ENCODE measurements at regions not wholly inside any gene's neighbourhood (a gene's known extent, or its start where the extent isn't known, plus 50 kb on each side); places are given as distances from the start of the nearest gene placed in this dataset.
"Not testable (repeated sequence)": the region's sequence is repeated elsewhere in the genome, so short reads cannot be mapped to it uniquely, and the experiment has no call there.

DNA sequence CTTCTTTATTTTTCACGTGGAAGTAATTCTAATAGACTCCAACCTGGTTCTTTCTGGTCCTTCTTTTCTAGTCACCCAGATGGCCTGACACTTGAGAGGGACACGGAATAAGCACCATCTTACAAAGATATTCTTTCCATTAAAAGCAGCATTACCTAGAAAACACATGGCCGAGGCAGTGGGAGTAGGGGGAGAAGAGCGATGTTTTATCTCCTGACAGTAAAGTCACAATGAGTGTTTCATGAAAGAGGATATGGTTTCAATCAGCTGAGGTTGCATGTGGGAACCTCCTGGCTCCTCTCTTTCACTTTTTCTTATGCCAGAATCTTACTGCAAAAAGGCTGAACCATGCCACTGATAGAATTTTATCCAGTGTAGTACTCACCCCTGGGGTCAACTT lies 288.8 kb upstream of the SPAG17 start:
- DNase-seq (ENCODE audit: low spot score), result no peak
- TF ChIP-seq, protein P1, sequence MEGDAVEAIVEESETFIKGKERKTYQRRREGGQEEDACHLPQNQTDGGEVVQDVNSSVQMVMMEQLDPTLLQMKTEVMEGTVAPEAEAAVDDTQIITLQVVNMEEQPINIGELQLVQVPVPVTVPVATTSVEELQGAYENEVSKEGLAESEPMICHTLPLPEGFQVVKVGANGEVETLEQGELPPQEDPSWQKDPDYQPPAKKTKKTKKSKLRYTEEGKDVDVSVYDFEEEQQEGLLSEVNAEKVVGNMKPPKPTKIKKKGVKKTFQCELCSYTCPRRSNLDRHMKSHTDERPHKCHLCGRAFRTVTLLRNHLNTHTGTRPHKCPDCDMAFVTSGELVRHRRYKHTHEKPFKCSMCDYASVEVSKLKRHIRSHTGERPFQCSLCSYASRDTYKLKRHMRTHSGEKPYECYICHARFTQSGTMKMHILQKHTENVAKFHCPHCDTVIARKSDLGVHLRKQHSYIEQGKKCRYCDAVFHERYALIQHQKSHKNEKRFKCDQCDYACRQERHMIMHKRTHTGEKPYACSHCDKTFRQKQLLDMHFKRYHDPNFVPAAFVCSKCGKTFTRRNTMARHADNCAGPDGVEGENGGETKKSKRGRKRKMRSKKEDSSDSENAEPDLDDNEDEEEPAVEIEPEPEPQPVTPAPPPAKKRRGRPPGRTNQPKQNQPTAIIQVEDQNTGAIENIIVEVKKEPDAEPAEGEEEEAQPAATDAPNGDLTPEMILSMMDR (IDR thresholded peaks at IDR 0.05; ENCODE audit: extremely low read depth, missing control alignments), result no peak

- DNase-seq (ENCODE audit: low spot score), result not testable (repeated sequence)
These were observed 279.4 kb upstream of the SPAG17 start for GRCh38 chr1:118464460-118464859.

DNA sequence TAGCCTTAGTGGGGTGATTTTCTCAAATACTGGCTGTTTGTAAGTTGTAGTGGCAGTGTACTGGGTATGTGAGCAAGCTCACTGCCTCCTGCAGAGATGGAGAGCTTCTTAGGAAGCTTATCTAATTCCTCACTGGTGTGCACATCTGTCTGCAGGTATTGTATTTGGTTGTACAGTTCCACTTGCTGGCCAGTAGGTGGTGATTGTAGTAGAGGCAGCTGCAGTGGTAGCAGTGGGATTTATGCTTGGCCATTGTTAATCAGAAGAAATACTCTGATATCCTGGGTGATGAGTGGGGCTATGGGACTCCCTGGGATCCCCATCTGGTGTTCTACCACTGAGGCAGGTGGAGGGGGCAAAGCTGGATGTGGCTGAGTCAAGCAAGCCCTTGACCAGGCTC lies 276.1 kb upstream of the SPAG17 start:
- DNase-seq (ENCODE audit: low spot score), result no peak
- TF ChIP-seq, protein P1 (IDR thresholded peaks at IDR 0.05; ENCODE audit: extremely low read depth, missing control alignments), result no peak

DNA sequence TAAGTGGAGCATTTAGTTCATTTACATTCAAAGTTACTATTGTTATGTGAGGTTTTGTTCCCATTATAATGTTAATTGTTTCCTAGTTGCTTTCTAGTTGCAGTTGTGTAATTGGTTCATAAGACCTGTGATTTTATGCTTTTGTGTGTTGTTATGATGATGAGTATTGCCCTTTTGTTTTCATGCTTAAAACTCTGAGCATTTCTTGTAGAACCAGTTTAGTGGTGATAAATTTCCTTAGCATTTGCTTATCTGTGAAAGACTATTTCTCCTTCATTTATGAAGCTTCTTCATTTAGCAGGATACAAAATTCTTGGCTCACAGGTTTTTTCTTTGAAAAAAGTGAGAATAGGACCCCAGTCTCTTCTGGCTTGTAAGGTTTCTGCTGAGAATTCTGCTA lies 274.8 kb upstream of the SPAG17 start:
- no peak for DNase-seq (ENCODE audit: low spot score)
- TF ChIP-seq, protein P1 (IDR thresholded peaks at IDR 0.05; ENCODE audit: extremely low read depth, missing control alignments), result no peak

- not testable (repeated sequence) for DNase-seq (ENCODE audit: low spot score)
These were observed 268.8 kb upstream of the SPAG17 start for GRCh38 chr1:118453856-118454255.

DNA sequence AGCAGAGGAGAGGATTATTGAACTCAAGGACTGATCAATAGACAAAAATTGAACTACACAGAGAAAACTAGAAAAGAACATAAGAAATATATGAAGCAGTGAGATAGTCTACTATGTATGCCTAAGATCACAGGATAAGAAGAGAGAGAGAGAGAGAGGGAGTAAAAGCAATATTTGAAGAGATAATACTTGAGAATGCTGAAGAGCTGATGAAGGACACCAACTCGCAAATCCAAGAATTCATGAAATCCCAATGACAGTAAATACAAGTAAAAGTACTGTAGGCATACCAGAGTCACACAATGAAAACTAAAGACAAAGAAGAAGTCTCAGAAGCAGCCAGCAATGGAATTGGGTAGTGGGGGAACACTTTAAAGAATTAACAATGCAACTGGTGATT lies 260.1 kb upstream of the SPAG17 start:
- DNase-seq (ENCODE audit: low spot score), result no peak

GRCh38 chr1:118442214-118442613 lies 257.2 kb upstream of the SPAG17 start:
- no peak for DNase-seq (ENCODE audit: low spot score)
- TF ChIP-seq, protein P1 (IDR thresholded peaks at IDR 0.05; ENCODE audit: extremely low read depth, missing control alignments), result no peak

More for the DNA sequence above, 260.1 kb upstream of the SPAG17 start:
- TF ChIP-seq, protein P1 (IDR thresholded peaks at IDR 0.05; ENCODE audit: extremely low read depth, missing control alignments), result no peak

- DNase-seq (ENCODE audit: low spot score), result no peak
- TF ChIP-seq, protein P1 (IDR thresholded peaks at IDR 0.05; ENCODE audit: extremely low read depth, missing control alignments), result no peak
These were observed 252.6 kb upstream of the SPAG17 start for GRCh38 chr1:118437664-118438063.

DNA sequence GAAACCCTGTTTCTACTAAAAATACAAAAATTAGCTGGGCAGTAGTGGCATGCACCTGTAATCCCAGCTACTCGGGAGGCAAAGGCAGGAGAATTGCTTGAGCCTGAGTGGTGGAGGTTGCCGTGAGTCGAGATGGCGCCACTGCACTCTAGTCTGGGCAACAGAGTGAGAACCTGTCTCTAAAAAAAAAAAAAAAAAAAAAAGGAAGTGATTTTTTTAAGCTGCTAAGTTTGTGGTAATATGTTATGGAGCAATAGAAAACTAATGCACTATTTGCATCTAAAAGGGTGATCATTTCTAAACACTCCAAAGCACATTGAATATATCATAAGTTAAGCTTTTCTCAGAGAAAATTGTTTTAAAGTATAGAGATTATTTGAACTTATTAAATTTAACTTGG lies 244.8 kb upstream of the SPAG17 start:
- TF ChIP-seq, protein P1 (IDR thresholded peaks at IDR 0.05; ENCODE audit: extremely low read depth, missing control alignments), result no peak
- DNase-seq (ENCODE audit: low spot score), result no peak

Data from GM20000 (cell line).